NB4 (cell line): ENCODE measurements at regions not wholly inside any gene's neighbourhood (a gene's known extent, or its start where the extent isn't known, plus 50 kb on each side); places are given as distances from the start of the nearest gene placed in this dataset.

Experiments used
- CTCF ChIP-seq: IDR thresholded peaks from one replicate; pipeline ENCODE4 v1.5.1; 2012; ENCODE audit warnings: low read depth, low read length
- POLR2A ChIP-seq: IDR thresholded peaks from 2 replicates; pipeline ENCODE4 v1.6.1; 2011; ENCODE audit warnings: mild to moderate bottlenecking; ENCODE audit not compliant: insufficient read length; ENCODE audit errors: extremely low read depth

GRCh38 chr9:738209-738915 is 103.1 kb upstream of the DMRT1 start:
- TF ChIP-seq POLR2A, result no peak
- no peak for TF ChIP-seq CTCF
